Karpas-422 (cell line): ENCODE measurements at regions not wholly inside any gene's neighbourhood (a gene's known extent, or its start where the extent isn't known, plus 50 kb on each side); places are given as distances from the start of the nearest gene placed in this dataset.
"Not testable (repeated sequence)": the region's sequence is repeated elsewhere in the genome, so short reads cannot be mapped to it uniquely, and the experiment has no call there.

Experiments
- DNase-seq: peaks from one replicate; pipeline ENCODE4 v3.0.0-alpha.2; 2015
- H2AFZ ChIP-seq: fragments of 200-600 bp; sonication (generic); 2 replicates; pipeline ENCODE4 v1.6.1; 2014; ENCODE audit warnings: antibody characterized with exemption, low read length, mixed read lengths
- H3K27ac ChIP-seq: fragments of 200-600 bp; sonication (generic); 2 replicates; pipeline ENCODE4 v1.5.1; 2014; ENCODE audit warnings: mild to moderate bottlenecking, low read length, moderate library complexity
- H3K27me3 ChIP-seq: fragments of 200-600 bp; sonication (generic); 2 replicates; pipeline ENCODE4 v1.6.1; 2014; ENCODE audit warnings: low read length, mixed read lengths
- H3K36me3 ChIP-seq: fragments of 200-600 bp; sonication (generic); 2 replicates; pipeline ENCODE4 v1.6.1; 2014; ENCODE audit warnings: low read length, mixed read lengths; ENCODE audit not compliant: insufficient read depth
- H3K4me1 ChIP-seq: fragments of 200-600 bp; sonication (generic); 2 replicates; pipeline ENCODE4 v1.6.1; 2014; ENCODE audit warnings: mild to moderate bottlenecking, low read length, mixed read lengths
- H3K4me2 ChIP-seq: fragments of 200-600 bp; sonication (generic); 2 replicates; pipeline ENCODE4 v1.6.1; 2014; ENCODE audit warnings: low read length, low read depth, mild to moderate bottlenecking; ENCODE audit not compliant: poor library complexity, severe bottlenecking
- H3K4me3 ChIP-seq: fragments of 200-600 bp; sonication (generic); 2 replicates; pipeline ENCODE4 v1.5.1; 2014; ENCODE audit warnings: mild to moderate bottlenecking, antibody characterized with exemption, low read length, mixed read lengths
- H3K79me2 ChIP-seq: fragments of 200-600 bp; sonication (generic); 2 replicates; pipeline ENCODE4 v1.6.1; 2014; ENCODE audit warnings: mild to moderate bottlenecking, low read length, mixed read lengths
- H3K9ac ChIP-seq: fragments of 200-600 bp; sonication (generic); 2 replicates; pipeline ENCODE4 v1.6.0; 2014; ENCODE audit warnings: low read length
- H3K9me2 ChIP-seq: fragments of 200-600 bp; sonication (generic), shearing (Covaris generic); replicated peaks from 2 replicates; pipeline ENCODE4 v1.6.0; 2014; ENCODE audit warnings: mild to moderate bottlenecking, low read length, moderate library complexity; ENCODE audit not compliant: insufficient read depth
- H3K9me3 ChIP-seq: fragments of 300-700, 200-600 bp; sonication (generic); 2 replicates; pipeline ENCODE4 v1.6.1; 2014; ENCODE audit warnings: low read length, mixed read lengths
- H4K20me1 ChIP-seq: fragments of 200-600 bp; sonication (generic); 2 replicates; pipeline ENCODE4 v1.6.1; 2014; ENCODE audit warnings: mild to moderate bottlenecking, antibody characterized with exemption, low read length, low read depth; ENCODE audit not compliant: insufficient read depth

DNA sequence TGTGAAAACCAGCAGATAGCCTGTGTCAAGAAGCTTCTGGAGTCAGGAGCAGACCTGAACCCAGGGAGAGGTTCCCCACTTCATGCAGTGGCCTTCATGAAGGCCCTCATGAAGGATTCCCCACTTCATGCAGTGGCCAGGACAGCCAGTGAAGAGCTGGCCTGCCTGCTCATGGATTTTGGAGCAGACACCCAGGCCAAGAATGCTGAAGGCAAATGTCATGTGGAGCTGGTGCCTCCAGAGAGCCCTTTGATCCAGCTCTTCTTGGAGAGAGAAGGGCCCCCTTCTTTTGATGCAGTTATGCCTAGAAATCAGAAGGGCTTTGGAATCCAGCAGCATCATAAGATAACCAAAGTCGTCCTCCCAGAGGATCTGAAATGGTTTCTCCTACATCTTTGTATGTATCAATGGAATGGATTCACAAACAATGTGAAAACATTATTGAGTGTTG lies 103.9 kb upstream of the CHD2 start:
- Histone ChIP-seq H3K4me2 (no peak overlapping the region), H4K20me1 (no peaks in the 10 kb centered on the region), H3K79me2 (no peaks in the 10 kb centered on the region), H3K9me2 (no peaks in the 10 kb centered on the region), H3K4me1 (peaks cover 5% of the 10 kb centered on the region; the same call in 1 of the 2 replicates), H2AFZ (no peak overlapping the region), H3K27ac (no peak overlapping the region), H3K36me3 (no peaks in the 10 kb centered on the region), H3K4me3 (no peak overlapping the region), H3K9me3 (no peaks in the 10 kb centered on the region), H3K9ac (no peak overlapping the region), H3K27me3 (no peaks in the 10 kb centered on the region)
- no peak for DNase-seq

DNA sequence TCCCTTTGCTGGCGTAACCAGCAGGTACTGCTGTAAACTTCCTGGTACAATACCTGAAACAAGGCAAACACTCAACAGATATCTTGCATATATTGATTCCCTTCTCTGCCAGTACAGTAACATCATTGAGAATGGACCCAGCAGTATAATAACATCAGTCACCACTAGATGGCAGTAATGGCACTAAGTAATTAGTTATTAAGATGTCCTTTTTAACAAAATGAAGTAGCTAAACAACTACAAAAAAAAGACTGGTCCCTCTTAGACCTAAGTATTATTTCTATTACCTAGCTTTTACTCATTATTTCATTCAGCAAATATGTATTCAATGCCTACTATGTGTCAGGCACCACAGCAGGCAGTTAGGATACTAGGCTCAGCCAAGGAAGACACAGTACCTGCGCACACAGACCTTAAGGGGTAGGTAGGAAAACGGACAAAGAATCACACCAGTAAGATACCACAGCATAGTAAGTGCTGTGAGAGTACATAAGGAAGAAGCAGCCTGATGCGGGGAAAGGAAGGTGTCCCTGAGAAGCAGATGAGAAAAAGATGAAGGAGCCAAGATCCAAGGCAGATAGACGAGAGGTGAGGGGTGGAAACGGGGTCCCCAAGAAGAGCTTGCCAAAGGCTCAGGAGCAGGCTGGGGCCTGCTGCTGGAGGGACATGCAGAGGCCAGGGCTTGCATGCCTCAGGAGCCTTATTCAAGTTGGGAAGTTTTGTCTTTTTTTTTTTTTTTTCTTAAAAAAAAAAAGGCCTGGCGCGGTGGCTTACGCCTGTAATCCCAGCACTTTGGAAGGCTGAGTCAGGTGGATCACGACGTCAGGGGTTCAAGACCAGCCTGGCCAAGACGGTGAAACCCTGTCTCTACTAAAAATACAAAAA lies 102.7 kb upstream of the CHD2 start:
- Histone ChIP-seq H3K9ac (no peak overlapping the region), H3K4me3 (no peak overlapping the region), H3K4me2 (no peak overlapping the region), H2AFZ (no peak overlapping the region), H3K9me2 (no peaks in the 10 kb centered on the region), H3K79me2 (no peaks in the 10 kb centered on the region), H4K20me1 (no peaks in the 10 kb centered on the region), H3K36me3 (no peaks in the 10 kb centered on the region), H3K27ac (no peak overlapping the region), H3K9me3 (no peaks in the 10 kb centered on the region), H3K4me1 (peaks cover 5% of the 10 kb centered on the region; the same call in 1 of the 2 replicates), H3K27me3 (no peaks in the 10 kb centered on the region)
- peak; percentile 93 for DNase-seq

DNA sequence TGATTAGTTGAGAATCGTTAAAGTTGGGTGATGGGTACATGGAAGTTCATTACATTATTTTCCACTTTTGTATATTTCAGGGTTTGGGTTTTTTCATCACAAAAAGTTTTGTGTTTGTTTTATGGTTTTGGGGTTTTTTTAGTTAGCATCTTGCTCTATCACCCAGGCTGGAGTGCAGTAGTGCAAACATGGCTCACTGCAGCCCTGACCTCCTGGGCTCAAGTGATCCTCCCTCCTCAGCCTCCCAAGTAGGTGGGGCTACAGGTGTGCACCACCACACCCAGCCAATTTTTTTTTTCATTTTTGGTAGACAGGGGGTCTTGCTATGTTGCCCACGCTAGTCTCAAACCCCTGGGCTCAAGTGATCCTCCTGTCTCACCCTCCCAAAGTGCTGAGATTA lies 100.1 kb upstream of the CHD2 start:
- Histone ChIP-seq H3K9me2 (no peaks in the 10 kb centered on the region), H3K79me2 (no peaks in the 10 kb centered on the region), H4K20me1 (no peaks in the 10 kb centered on the region), H3K9me3 (no peaks in the 10 kb centered on the region), H3K36me3 (no peaks in the 10 kb centered on the region), H3K27me3 (no peaks in the 10 kb centered on the region), H3K4me3 (no peak overlapping the region), H2AFZ (no peak overlapping the region), H3K9ac (no peak overlapping the region), H3K4me2 (no peak overlapping the region), H3K4me1 (peaks cover 5% of the 10 kb centered on the region; the same call in 1 of the 2 replicates), H3K27ac (no peak overlapping the region)
- DNase-seq = no peak

DNA sequence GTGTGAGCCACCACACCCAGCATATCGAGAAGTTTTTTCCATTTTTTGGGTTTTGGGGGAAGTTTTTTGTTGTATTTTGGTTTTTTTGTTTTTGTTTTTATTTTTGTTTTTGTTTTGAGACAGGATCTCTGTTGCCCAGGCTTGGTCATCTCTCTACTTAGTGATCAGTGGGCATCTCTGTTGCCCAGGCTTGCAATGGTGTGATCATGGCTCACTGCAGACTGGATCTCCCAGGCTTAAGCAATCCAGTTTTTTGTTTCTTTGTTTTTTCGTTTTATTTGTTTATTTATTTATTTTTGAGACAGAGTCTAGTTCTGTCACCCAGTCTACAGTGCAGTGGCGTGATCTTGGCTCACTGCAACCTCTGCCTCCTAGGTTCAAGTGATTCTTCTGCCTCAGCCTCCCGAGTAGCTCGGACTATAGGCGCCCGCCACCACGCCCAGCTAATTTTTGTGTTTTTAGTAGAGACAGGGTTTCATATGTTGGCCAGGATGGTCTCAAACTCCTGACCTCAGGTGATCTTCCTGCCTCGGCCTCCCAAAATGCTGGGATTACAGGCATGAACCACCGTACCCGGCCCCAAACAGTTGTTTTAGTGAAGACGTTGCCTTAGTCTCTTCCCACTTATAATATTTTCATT lies 99.6 kb upstream of the CHD2 start:
- not testable (repeated sequence) for H3K27me3 ChIP-seq, H3K79me2 ChIP-seq, H3K9ac ChIP-seq, H3K4me3 ChIP-seq, H3K36me3 ChIP-seq, H3K27ac ChIP-seq, H3K4me1 ChIP-seq, H4K20me1 ChIP-seq, H3K9me2 ChIP-seq, H3K9me3 ChIP-seq, DNase-seq, H2AFZ ChIP-seq, H3K4me2 ChIP-seq

DNA sequence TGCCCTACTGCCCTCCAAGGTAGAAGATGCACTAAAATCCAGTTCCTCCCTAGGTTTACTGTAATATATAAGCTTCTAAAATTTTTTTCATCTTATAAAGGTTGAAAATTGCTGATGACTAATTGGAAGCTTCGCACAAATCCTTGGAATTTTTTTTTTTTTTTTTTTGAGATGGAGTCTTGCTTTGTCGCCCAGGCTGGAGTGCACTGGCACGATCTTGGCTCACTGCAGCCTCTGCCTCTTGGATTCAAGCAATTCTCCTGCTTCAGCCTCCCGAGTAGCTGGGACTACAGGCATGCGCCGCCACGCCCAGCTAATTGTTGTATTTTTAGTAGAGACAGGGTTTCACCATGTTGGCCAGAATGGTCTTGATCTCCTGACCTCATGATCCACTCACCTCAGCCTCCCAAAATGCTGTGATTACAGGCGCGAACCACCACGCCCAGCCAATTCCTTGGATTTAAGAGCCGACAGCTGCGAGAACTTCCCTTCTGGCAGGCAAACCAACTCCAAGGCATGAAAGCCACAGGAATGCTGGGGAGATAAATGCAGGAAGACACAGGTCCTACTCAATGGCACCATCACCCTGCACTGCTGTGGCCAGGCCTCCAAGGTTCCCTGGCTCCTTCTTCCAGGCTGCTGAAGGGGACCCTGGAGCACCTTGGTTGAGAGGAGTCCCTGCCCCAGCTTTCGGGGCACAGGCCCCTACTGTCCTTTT lies 98.9 kb upstream of the CHD2 start:
- H3K9me3 ChIP-seq, DNase-seq, H3K4me3 ChIP-seq, H3K9ac ChIP-seq, H2AFZ ChIP-seq, H3K27me3 ChIP-seq, H3K36me3 ChIP-seq, H3K79me2 ChIP-seq, H4K20me1 ChIP-seq, H3K4me1 ChIP-seq, H3K4me2 ChIP-seq, H3K9me2 ChIP-seq, H3K27ac ChIP-seq: not testable (repeated sequence)

DNA sequence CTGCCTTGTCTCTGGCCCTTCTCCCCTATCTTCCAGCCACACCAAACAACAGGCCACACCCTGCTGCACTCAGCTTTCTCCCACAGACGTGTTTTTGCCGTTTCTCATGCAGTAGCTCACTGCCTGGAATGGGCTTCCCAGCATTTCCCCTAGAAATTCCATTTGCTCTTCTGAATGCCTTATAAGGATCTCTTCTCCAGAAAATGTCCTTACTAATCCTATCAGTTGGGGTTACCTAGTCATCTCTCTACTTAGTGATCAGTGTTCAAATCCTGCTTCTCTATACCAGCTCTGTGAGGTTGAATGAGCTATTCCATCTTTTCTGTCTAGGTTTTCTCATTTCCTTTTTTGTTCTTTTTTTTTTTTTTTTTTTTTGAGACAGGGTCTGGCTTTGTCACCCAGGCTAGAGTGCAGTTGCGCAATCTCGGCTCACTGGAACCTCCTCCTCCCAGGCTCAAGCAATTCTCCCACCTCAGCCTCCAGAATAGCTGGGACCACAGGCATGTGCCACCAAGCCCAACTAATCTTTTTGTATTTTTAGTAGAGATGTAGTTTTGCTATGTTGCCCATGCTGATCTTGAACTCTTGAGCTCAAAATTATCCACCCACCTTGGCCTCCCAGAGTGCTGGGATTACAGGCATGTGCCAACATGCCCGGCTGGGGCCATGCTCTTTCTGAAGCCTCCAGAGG lies 98.2 kb upstream of the CHD2 start:
- H3K9ac ChIP-seq = no peak overlapping the region
- peaks cover 1% of the 10 kb centered on the region; the same call in 1 of the 2 replicates for H3K4me1 ChIP-seq
- H3K4me2 ChIP-seq = no peak overlapping the region
- H3K79me2 ChIP-seq = no peaks in the 10 kb centered on the region
- H3K4me3 ChIP-seq = no peak overlapping the region
- no peaks in the 10 kb centered on the region for H3K9me3 ChIP-seq
- no peak overlapping the region for H3K27ac ChIP-seq
- no peaks in the 10 kb centered on the region for H3K36me3 ChIP-seq
- H3K27me3 ChIP-seq = no peaks in the 10 kb centered on the region
- H3K9me2 ChIP-seq = no peaks in the 10 kb centered on the region
- no peak for DNase-seq
- H4K20me1 ChIP-seq = no peaks in the 10 kb centered on the region
- no peak overlapping the region for H2AFZ ChIP-seq

DNA sequence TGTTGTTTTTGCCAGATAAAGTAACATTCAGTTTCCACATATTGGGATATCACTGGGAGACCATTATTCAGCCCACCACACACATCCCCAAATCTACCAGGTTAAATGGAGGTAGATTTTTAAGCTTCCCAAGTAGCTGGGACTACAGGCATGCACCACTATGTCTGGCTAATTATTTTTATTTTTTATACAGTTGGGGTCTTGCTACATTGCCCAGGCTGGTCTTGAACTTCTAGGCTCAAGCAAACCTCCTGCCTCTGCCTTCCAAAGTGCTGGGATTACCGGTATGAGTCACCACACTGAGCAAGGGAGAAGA lies 96.6 kb upstream of the CHD2 start:
- Histone ChIP-seq H3K4me2 (no peak overlapping the region), H3K27ac (no peak overlapping the region), H3K9me2 (no peaks in the 10 kb centered on the region), H3K4me3 (no peak overlapping the region), H4K20me1 (no peaks in the 10 kb centered on the region), H3K4me1 (peaks cover 9% of the 10 kb centered on the region), H3K79me2 (no peaks in the 10 kb centered on the region), H3K36me3 (no peaks in the 10 kb centered on the region), H2AFZ (no peak overlapping the region), H3K9ac (no peak overlapping the region), H3K27me3 (no peaks in the 10 kb centered on the region), H3K9me3 (no peaks in the 10 kb centered on the region)
- DNase-seq = no peak
